NCI-H2029 treated with DMSO at 0.1 percent for 48 hours (cell line): ENCODE measurements at regions not wholly inside any gene's neighbourhood (a gene's known extent, or its start where the extent isn't known, plus 50 kb on each side); places are given as distances from the start of the nearest gene placed in this dataset.

ENCODE experiments used
- DNase-seq: peaks from one replicate; lab custom pipeline; 2025; lab: John Stamatoyannopoulos, UW

DNA sequence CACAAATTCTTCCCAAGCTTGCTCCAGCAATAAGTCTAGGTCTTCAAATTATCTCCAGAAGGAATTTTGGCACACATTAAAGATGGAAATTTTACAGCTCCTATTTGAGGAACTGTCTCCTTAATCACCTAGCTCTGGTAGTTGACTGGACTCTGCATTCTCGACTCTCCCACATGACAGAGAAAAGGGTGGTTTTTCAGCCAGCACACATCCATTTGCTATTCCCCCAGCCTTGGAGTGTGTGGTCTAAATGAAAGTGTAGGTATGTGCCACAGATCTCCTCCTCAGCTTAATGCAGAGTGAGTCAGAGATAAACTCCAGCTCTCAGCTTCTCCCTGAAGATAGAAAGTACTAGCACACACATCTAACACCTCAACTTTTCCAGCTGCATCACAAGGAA is 62.2 kb upstream of the ALCAM start:
- DNase-seq = no peak

DNA sequence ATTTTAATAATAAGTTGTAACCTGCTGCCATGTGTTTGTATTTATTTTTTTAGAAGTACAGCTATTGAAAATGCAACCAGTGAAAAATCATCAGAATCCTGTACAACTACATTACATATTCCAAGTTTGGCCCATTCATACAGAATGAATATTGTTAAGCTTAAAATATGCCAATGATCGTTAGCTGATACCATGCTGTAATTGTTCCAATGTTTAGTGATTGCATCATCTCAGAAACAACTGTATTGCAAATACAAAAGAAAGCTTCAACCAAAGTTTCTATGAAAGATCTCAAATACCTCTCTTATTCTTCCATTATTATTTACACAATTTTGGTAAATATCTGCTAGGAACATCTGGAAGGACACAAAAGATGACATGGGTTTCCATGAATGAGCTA is 51.6 kb upstream of the ALCAM start:
- no peak for DNase-seq

DNA sequence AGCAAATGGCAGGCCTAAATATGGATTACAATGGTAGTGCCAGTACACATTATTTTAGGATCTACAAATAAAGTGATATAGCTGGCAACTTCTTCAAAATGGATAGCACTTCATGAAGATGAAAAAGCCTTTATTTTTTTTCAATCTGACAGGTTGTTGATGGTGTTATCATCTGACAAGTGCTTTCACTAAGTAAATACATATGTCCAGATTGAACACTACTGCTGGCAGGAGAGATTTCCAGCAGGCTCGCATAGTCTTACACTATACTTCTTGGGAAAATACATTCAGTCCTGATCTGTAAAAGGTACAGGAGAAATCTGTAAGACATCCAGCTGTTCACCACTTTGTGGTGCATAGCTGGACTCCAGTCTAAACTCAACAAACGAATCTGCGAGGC is 50.9 kb upstream of the ALCAM start:
- no peak for DNase-seq

DNA sequence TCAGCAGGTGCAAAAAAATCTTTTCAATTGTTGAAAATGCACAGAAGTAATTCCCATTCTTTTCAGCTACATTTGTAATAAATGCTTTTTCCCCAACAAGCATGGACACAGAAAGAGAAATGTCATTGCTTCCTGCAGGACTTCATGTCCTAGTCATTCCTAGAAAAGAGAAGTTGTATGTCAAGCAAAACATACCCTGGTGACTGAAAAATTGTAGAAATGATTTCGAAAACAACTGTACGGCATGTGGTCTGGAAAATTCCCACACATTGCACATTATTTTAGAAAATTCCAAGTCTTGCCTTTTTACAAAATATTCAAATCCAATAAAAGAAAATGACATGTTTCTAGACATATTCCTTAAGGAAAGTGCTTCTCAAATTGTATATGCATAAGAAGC is 50.4 kb upstream of the ALCAM start:
- no peak for DNase-seq
